ENCODE measurements at regions not wholly inside any gene's neighbourhood (a gene's known extent, or its start where the extent isn't known, plus 50 kb on each side); places are given as distances from the start of the nearest gene placed in this dataset.

- TF ChIP-seq, protein P1, sequence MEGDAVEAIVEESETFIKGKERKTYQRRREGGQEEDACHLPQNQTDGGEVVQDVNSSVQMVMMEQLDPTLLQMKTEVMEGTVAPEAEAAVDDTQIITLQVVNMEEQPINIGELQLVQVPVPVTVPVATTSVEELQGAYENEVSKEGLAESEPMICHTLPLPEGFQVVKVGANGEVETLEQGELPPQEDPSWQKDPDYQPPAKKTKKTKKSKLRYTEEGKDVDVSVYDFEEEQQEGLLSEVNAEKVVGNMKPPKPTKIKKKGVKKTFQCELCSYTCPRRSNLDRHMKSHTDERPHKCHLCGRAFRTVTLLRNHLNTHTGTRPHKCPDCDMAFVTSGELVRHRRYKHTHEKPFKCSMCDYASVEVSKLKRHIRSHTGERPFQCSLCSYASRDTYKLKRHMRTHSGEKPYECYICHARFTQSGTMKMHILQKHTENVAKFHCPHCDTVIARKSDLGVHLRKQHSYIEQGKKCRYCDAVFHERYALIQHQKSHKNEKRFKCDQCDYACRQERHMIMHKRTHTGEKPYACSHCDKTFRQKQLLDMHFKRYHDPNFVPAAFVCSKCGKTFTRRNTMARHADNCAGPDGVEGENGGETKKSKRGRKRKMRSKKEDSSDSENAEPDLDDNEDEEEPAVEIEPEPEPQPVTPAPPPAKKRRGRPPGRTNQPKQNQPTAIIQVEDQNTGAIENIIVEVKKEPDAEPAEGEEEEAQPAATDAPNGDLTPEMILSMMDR (IDR thresholded peaks at IDR 0.05; ENCODE audit: low read depth, low read length, poor library complexity, severe bottlenecking): no peak
- TF ChIP-seq EZH2phosphoT487 (IDR thresholded peaks at IDR 0.05; ENCODE audit: borderline replicate concordance, low read length): no peak
Observed at GRCh38 chr3:125767641-125768040, 172.3 kb upstream of the OSBPL11 start.
